IMR-90 (cell line): ENCODE measurements at regions not wholly inside any gene's neighbourhood (a gene's known extent, or its start where the extent isn't known, plus 50 kb on each side); places are given as distances from the start of the nearest gene placed in this dataset.
"Not testable (repeated sequence)": the region's sequence is repeated elsewhere in the genome, so short reads cannot be mapped to it uniquely, and the experiment has no call there.

Source experiments
- ATAC-seq: fragments of 200-7000 bp; cut with Tn5 transposase; 2 replicates; pipeline ENCODE4 v1.9.1; 2020; ENCODE audit warnings: low read depth, mild to moderate bottlenecking, moderate library complexity
- BruUV-seq: library from RNA; stranded (reverse); fragments of 400-500 nt; replicated peaks from 2 replicates; lab custom pipeline; 2021; lab: Mats Ljungman, UMichigan
- CTCF ChIA-PET: fragments of 300-600 bp; formaldehyde crosslinking; extraction: SDS; loops from one replicate; lab custom pipeline; 2021; ENCODE audit warnings: antibody characterized with exemption; lab: Yijun Ruan, JAX
- POLR2A ChIA-PET: fragments of 300-600 bp; sonication (Branson Sonifier 250); formaldehyde crosslinking; loops from one replicate; lab custom pipeline; 2022; ENCODE audit warnings: antibody characterized with exemption; ENCODE audit not compliant: unreplicated experiment; lab: Charles Lee
- DNase-seq: peaks from one replicate; pipeline ENCODE4 v3.0.0; 2013
- H2AFZ ChIP-seq: replicated peaks from 2 replicates; pipeline ENCODE3; 2013; ENCODE audit warnings: low read length, mild to moderate bottlenecking; ENCODE audit not compliant: poor library complexity
- H2AK5ac ChIP-seq: 2 replicates; pipeline ENCODE4 v1.6.1; 2013; ENCODE audit warnings: low read depth, low read length, inconsistent platforms
- H2AK9ac ChIP-seq: replicated peaks from 2 replicates; pipeline ENCODE3; 2013; ENCODE audit warnings: mild to moderate bottlenecking, low read depth, low read length, moderate library complexity; ENCODE audit not compliant: poor library complexity
- H2BK120ac ChIP-seq: 2 replicates; pipeline ENCODE4 v1.6.1; 2013; ENCODE audit warnings: low read depth, low read length, inconsistent platforms
- H2BK15ac ChIP-seq: 3 replicates; pipeline ENCODE4 v1.6.1; 2013; ENCODE audit warnings: low read depth, low read length, inconsistent platforms
- H2BK20ac ChIP-seq: 2 replicates; pipeline ENCODE4 v1.6.1; 2013; ENCODE audit warnings: low read depth, mild to moderate bottlenecking, inconsistent platforms, low read length, moderate library complexity
- H2BK5ac ChIP-seq: 2 replicates; pipeline ENCODE4 v1.6.1; 2013; ENCODE audit warnings: mild to moderate bottlenecking, low read depth, low read length, inconsistent platforms; ENCODE audit not compliant: poor library complexity, severe bottlenecking
- H3K14ac ChIP-seq: replicated peaks from 2 replicates; pipeline ENCODE4 v1.6.1; 2013; ENCODE audit warnings: low read depth, low read length, inconsistent platforms
- H3K18ac ChIP-seq: 2 replicates; pipeline ENCODE4 v1.6.1; 2013; ENCODE audit warnings: low read depth, low read length, control low read depth
- H3K23ac ChIP-seq: 2 replicates; pipeline ENCODE4 v1.6.1; 2013; ENCODE audit warnings: low read depth, low read length, inconsistent platforms
- H3K27ac ChIP-seq: 2 replicates; pipeline ENCODE4 v1.5.1; 2013; ENCODE audit warnings: mild to moderate bottlenecking, control low read depth, low read length; ENCODE audit not compliant: insufficient read depth
- H3K27me3 ChIP-seq: 2 replicates; pipeline ENCODE4 v1.6.1; 2013; ENCODE audit warnings: low read length; ENCODE audit not compliant: control insufficient read depth, insufficient read depth
- H3K36me3 ChIP-seq: 2 replicates; pipeline ENCODE4 v1.6.1; 2013; ENCODE audit warnings: low read length, mixed read lengths; ENCODE audit not compliant: control insufficient read depth, insufficient read depth
- H3K4ac ChIP-seq: 2 replicates; pipeline ENCODE4 v1.6.1; 2013; ENCODE audit warnings: low read depth, low read length, inconsistent platforms
- H3K4me1 ChIP-seq: 2 replicates; pipeline ENCODE4 v1.6.1; 2013; ENCODE audit warnings: low read length, mixed read lengths; ENCODE audit not compliant: control insufficient read depth, insufficient read depth
- H3K4me2 ChIP-seq: 2 replicates; pipeline ENCODE4 v1.6.1; 2013; ENCODE audit warnings: low read depth, mild to moderate bottlenecking, control low read depth, low read length, moderate library complexity
- H3K4me3 ChIP-seq: 2 replicates; pipeline ENCODE4 v1.5.1; 2013; ENCODE audit warnings: low read depth, mild to moderate bottlenecking, control low read depth, low read length, moderate library complexity; ENCODE audit not compliant: insufficient read depth
- H3K56ac ChIP-seq: 2 replicates; pipeline ENCODE4 v1.6.1; 2013; ENCODE audit warnings: low read length, inconsistent platforms; ENCODE audit not compliant: insufficient read depth; ENCODE audit errors: extremely low read depth
- H3K79me1 ChIP-seq, 2 experiments: 2 replicates each; pipeline ENCODE4 v1.6.1; 2013; ENCODE audit warnings: low read length in 2 of 2, inconsistent platforms in 1 of 2, low read depth in 1 of 2
- H3K9ac ChIP-seq: 2 replicates; pipeline ENCODE4 v1.6.1; 2013; ENCODE audit warnings: low read depth, low read length, control low read depth
- H3K9me1 ChIP-seq: 2 replicates; pipeline ENCODE4 v1.6.1; 2013; ENCODE audit warnings: low read length, inconsistent platforms; ENCODE audit not compliant: insufficient read depth
- H3K9me3 ChIP-seq: 2 replicates; pipeline ENCODE4 v1.6.1; 2013; ENCODE audit warnings: low read length; ENCODE audit not compliant: control insufficient read depth, insufficient read depth
- H4K20me1 ChIP-seq: 2 replicates; pipeline ENCODE4 v1.6.1; 2013; ENCODE audit warnings: low read length, inconsistent platforms; ENCODE audit not compliant: insufficient read depth
- H4K5ac ChIP-seq: 2 replicates; pipeline ENCODE4 v1.6.1; 2013; ENCODE audit warnings: mild to moderate bottlenecking, low read depth, low read length, control low read depth
- H4K8ac ChIP-seq, 2 experiments: 2 replicates each; pipeline ENCODE4 v1.6.1; 2013; ENCODE audit warnings: low read depth in 2 of 2, low read length in 2 of 2, control low read depth in 1 of 2, inconsistent platforms in 1 of 2
- H4K91ac ChIP-seq: 2 replicates; pipeline ENCODE4 v1.6.1; 2013; ENCODE audit warnings: low read depth, low read length, inconsistent platforms; ENCODE audit not compliant: insufficient read depth
- CHD1 ChIP-seq: IDR thresholded peaks from 2 replicates; pipeline ENCODE4 v1.6.1; 2012; ENCODE audit warnings: low read depth, low read length, improper control_type of control experiment
- MAZ ChIP-seq: IDR thresholded peaks from 2 replicates; pipeline ENCODE4 v1.6.1; 2012; ENCODE audit warnings: low read depth, mild to moderate bottlenecking, low read length, improper control_type of control experiment, moderate library complexity, borderline replicate concordance
- MXI1 ChIP-seq: IDR thresholded peaks from 2 replicates; pipeline ENCODE4 v1.6.1; 2012; ENCODE audit warnings: low read depth, mild to moderate bottlenecking, low read length, moderate library complexity, borderline replicate concordance
- SMC3 ChIP-seq: fragments of 150-350 bp; IDR thresholded peaks from 2 replicates; pipeline ENCODE4 v1.6.1; 2016; ENCODE audit warnings: low read depth, mild to moderate bottlenecking, antibody characterized with exemption, low read length, moderate library complexity
- WGBS, 2 experiments: methylation state at CpG; one replicate each; pipeline versions ENCODE4 v1.1.5 to v1.1.7; 2013; ENCODE audit warnings: missing lambda C conversion rate in 2 of 2; ENCODE audit not compliant: insufficient read length in 1 of 2; ENCODE audit errors: extremely low coverage in 2 of 2; 5-methylcytosine and 5-hydroxymethylcytosine counted together
- dilution Hi-C: fragments of 300-500 bp; cut with HindIII; formaldehyde crosslinking; loops from one replicate; pipeline ENCODE4 v1.14.3; 2018; ENCODE audit warnings: low sequenced_read_pairs; ENCODE audit not compliant: unreplicated experiment
- in situ Hi-C: fragments of 300-500 bp; cut with MboI; formaldehyde crosslinking; loops from 3 replicates; pipeline ENCODE4 v1.14.3; 2019; ENCODE audit warnings: low sequenced_read_pairs, inconsistent platforms, mixed read lengths
- intact Hi-C: fragments of 100-400 bp; cut with micrococcal nuclease; formaldehyde crosslinking; loops from 2 replicates; pipeline ENCODE4 v1.10.0; 2022

- dilution Hi-C loops: no loop called here
- Histone ChIP-seq H3K18ac (no peak overlapping the region), H3K23ac (no peak overlapping the region), H2AK9ac (no peak overlapping the region), H2BK20ac (no peak overlapping the region), H3K27me3 (no peaks in the 10 kb centered on the region), H3K9ac (no peak overlapping the region), H3K27ac (no peak overlapping the region), H4K5ac (no peak overlapping the region), H2BK120ac (no peak overlapping the region), H4K20me1 (no peaks in the 10 kb centered on the region), H3K79me1 (no peaks in the 10 kb centered on the region), H3K4me3 (no peak overlapping the region), H3K36me3 (no peaks in the 10 kb centered on the region), H2BK5ac (no peak overlapping the region), H3K9me1 (no peaks in the 10 kb centered on the region), H3K4ac (no peak overlapping the region), H2BK15ac (no peak overlapping the region), H4K91ac (no peak overlapping the region), H3K14ac (no peak overlapping the region), H3K56ac (no peak overlapping the region), H2AK5ac (no peak overlapping the region), H2AFZ (no peak overlapping the region), H3K4me2 (no peak overlapping the region), H3K4me1 (no peaks in the 10 kb centered on the region), H3K9me3 (peaks cover under 1% of the 10 kb centered on the region), H4K8ac (no peak overlapping the region)
- POLR2A ChIA-PET: no interaction called here
- CTCF ChIA-PET: interaction anchor here (0.7 kb wide), 1 partner anchor 508 kb away, joined by 4 read pairs; no protein-coding TSS in a partner anchor
- no TSS peak for BruUV-seq
- TF ChIP-seq MXI1 (no peak), SMC3 (no peak), CHD1 (no peak), MAZ (no peak)
- in situ Hi-C loops: no loop called here
- no CpG with 5 or more reads among the region's 2 CpGs for WGBS, 2 experiments
- intact Hi-C loops: no loop called here
- DNase-seq: no peak
- ATAC-seq: no peak
Measured at GRCh38 chr12:82290415-82290814, 67.8 kb downstream of the CCDC59 start.

DNA sequence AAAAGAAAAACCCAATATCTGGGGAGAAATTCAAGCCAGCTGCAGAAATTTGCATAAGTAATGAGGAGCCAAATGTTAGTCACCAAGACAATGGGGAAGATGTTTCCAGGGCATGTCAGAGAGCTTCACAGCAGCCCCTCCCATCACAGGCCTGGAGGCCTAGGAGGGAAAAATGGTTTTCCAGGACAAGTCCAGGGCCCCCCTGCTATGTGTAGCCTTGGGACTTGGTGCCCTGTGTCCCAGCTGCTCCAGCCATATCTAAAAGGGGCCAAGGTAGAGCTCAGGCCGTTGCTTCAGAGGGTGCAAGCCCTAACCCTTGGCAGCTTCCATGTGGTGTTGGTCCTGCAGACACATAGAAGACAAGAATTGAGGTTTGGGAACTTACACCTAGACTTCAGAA lies 76.9 kb downstream of the CCDC59 start:
- H3K36me3 ChIP-seq, H4K91ac ChIP-seq, H2BK15ac ChIP-seq, intact Hi-C loops, H2BK20ac ChIP-seq, DNase-seq, H2AK5ac ChIP-seq, BruUV-seq, H2AFZ ChIP-seq, H3K56ac ChIP-seq, H3K14ac ChIP-seq, H3K23ac ChIP-seq, H4K20me1 ChIP-seq, H3K18ac ChIP-seq, H2BK120ac ChIP-seq, H3K4me1 ChIP-seq, H3K9me1 ChIP-seq, H2BK5ac ChIP-seq, H3K79me1 ChIP-seq, H3K4me2 ChIP-seq, ATAC-seq, POLR2A ChIA-PET, H4K5ac ChIP-seq, H2AK9ac ChIP-seq, H3K27ac ChIP-seq, H3K9ac ChIP-seq, dilution Hi-C loops, H3K4ac ChIP-seq, in situ Hi-C loops, H4K8ac ChIP-seq, H3K27me3 ChIP-seq, H3K4me3 ChIP-seq, CTCF ChIA-PET: not testable (repeated sequence)
- peaks cover 14% of the 10 kb centered on the region for H3K9me3 ChIP-seq
- whole genome bisulfite sequencing, 2 experiments: no CpG with 5 or more reads among the region's 1 CpG
